Psoas muscle (tissue), 7 donors: ENCODE measurements at regions not wholly inside any gene's neighbourhood (a gene's known extent, or its start where the extent isn't known, plus 50 kb on each side); places are given as distances from the start of the nearest gene placed in this dataset.

Experiments
- ATAC-seq, 4 donors: fragments of 200-7000 bp; cut with Tn5 transposase; one replicate each; pipeline ENCODE4 v1.9.1; 2020; ENCODE audit warnings: moderate library complexity in 3 of 4, mild to moderate bottlenecking in 2 of 4
- DNase-seq, 2 donors: peaks; one replicate each; pipeline ENCODE4 v3.0.0-alpha.2; 2020
- H3K27ac ChIP-seq: fragments of 200-600 bp; one replicate; pipeline ENCODE4 v1.8.0; 2022
- H3K27me3 ChIP-seq, 3 donors: fragments of 200-600 bp in 1 of 3; one replicate each; pipeline versions ENCODE4 v1.6.1 to v1.8.0; 2013 to 2022; ENCODE audit warnings: low read length in 2 of 3, mild to moderate bottlenecking in 2 of 3, moderate library complexity in 1 of 3; ENCODE audit not compliant: insufficient read depth in 3 of 3
- H3K36me3 ChIP-seq, 2 donors: fragments of 200-600 bp in 1 of 2; one replicate each; pipeline versions ENCODE4 v1.6.1 to v1.8.0; 2013 to 2022; ENCODE audit warnings: low read depth in 1 of 2, mild to moderate bottlenecking in 1 of 2, moderate library complexity in 1 of 2; ENCODE audit not compliant: insufficient read depth in 1 of 2
- H3K4me1 ChIP-seq: fragments of 200-600 bp; one replicate; pipeline ENCODE4 v1.8.0; 2022
- H3K4me3 ChIP-seq: fragments of 200-600 bp; one replicate; pipeline ENCODE4 v1.8.0; 2022; ENCODE audit warnings: mild to moderate bottlenecking
- H3K9me3 ChIP-seq: fragments of 200-600 bp; one replicate; pipeline ENCODE4 v1.8.0; 2022
- WGBS, 3 donors: extraction: QIAGEN DNeasy Blood & Tissue Kit; methylation state at CpG; one replicate each; pipeline versions ENCODE4 v1.1.6 to v1.1.7; 2013; 5-methylcytosine and 5-hydroxymethylcytosine counted together
- intact Hi-C, 2 donors: fragments of 100-400 bp; cut with DNase I; formaldehyde crosslinking; loops; one replicate each; pipeline versions ENCODE4 v1.11.0 to v1.14.2; 2022
- TF ChIP-seq, protein P1 (sequence below): fragments of 200-600 bp; IDR thresholded peaks from one replicate; pipeline ENCODE4 v1.8.0; 2022; ENCODE audit warnings: antibody characterized with exemption
- donor health status: healthy with polysubstance abuse.
- donor health status: DM: no; HTN: no; CAD: no; lungs with moderate emphysema.
- donor health status: Bipolar disorder and iron deficiency.
- donor health status: healthy.
- donor health status: DM: yes; HTN: yes; CAD: no.
- donor health status: DM: no; HTN: no; CAD: no.
- donor health status: DM: yes; HTN: yes; CAD: no.

DNA sequence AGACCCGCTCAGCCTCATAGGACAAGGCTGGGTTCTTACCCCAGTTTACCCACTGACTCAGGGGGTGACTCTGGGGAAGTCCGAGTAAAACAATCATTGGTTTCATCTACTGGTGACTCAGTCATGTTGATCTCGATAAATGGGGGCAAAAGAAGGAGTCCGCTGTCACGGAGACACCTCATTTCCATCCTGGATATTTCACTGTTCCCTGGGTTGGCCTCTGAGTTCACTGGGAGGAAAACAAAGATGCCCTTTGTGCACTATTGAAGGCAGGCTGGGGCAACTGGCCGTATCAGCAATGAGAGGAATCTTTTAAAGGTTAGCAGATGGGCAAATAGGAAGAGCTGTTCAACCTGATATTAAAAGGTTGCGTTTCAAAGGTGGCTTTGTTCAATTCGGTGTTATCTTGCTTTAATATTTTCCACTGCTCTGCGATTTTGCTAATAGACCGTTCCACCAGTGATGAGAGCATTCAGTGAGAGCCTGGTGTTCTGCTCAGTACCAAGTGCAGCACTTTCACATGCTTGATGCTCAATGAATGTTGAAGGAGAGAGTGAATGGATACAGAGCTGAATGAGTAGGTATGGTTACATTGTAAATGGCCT lies 110.2 kb upstream of the EGFLAM start:
- intact Hi-C loops: no loop called here
- Histone ChIP-seq H3K36me3 (no peaks in the 10 kb centered on the region), H3K9me3 (no peaks in the 10 kb centered on the region), H3K27ac (no peak overlapping the region), H3K4me3 (no peak overlapping the region), H3K4me1 (no peaks in the 10 kb centered on the region), H3K27me3 (no peaks in the 10 kb centered on the region)
- WGBS, 3 donors: 90% methylated on average over 10 of the region's 10 CpGs
- ATAC-seq: no peak
- TF ChIP-seq, protein P1, sequence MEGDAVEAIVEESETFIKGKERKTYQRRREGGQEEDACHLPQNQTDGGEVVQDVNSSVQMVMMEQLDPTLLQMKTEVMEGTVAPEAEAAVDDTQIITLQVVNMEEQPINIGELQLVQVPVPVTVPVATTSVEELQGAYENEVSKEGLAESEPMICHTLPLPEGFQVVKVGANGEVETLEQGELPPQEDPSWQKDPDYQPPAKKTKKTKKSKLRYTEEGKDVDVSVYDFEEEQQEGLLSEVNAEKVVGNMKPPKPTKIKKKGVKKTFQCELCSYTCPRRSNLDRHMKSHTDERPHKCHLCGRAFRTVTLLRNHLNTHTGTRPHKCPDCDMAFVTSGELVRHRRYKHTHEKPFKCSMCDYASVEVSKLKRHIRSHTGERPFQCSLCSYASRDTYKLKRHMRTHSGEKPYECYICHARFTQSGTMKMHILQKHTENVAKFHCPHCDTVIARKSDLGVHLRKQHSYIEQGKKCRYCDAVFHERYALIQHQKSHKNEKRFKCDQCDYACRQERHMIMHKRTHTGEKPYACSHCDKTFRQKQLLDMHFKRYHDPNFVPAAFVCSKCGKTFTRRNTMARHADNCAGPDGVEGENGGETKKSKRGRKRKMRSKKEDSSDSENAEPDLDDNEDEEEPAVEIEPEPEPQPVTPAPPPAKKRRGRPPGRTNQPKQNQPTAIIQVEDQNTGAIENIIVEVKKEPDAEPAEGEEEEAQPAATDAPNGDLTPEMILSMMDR: no peak
- no peak for DNase-seq

- intact Hi-C loops: no loop called here
- no peak overlapping the region for H3K27ac ChIP-seq
- no peaks in the 10 kb centered on the region for H3K27me3 ChIP-seq
- DNase-seq: no peak
- WGBS, 3 donors: 72 to 78% (median 74%) methylated on average over 3 of the region's 3 CpGs
- no peak overlapping the region for H3K4me3 ChIP-seq
- TF ChIP-seq, protein P1: no peak
- H3K9me3 ChIP-seq: no peaks in the 10 kb centered on the region
- H3K4me1 ChIP-seq: peaks cover 5% of the 10 kb centered on the region
- no peaks in the 10 kb centered on the region for H3K36me3 ChIP-seq
- ATAC-seq: no peak
These were observed 115.0 kb upstream of the EGFLAM start for GRCh38 chr5:38143384-38143783.

GRCh38 chr5:38141665-38142064 lies 116.7 kb upstream of the EGFLAM start:
- WGBS, 3 donors: 90 to 96% (median 92%) methylated on average over 1 of the region's 1 CpG
- no peaks in the 10 kb centered on the region for H3K36me3 ChIP-seq
- intact Hi-C loops: no loop called here
- DNase-seq: no peak
- H3K9me3 ChIP-seq: no peaks in the 10 kb centered on the region
- no peak for ATAC-seq
- TF ChIP-seq, protein P1: no peak
- H3K27me3 ChIP-seq: no peaks in the 10 kb centered on the region
- H3K4me3 ChIP-seq: no peak overlapping the region
- peaks cover 5% of the 10 kb centered on the region for H3K4me1 ChIP-seq
- no peak overlapping the region for H3K27ac ChIP-seq

- no peak for DNase-seq
- peak in 3 of 4 donors; percentile 64 to 77 (median 71) for ATAC-seq
- Histone ChIP-seq H3K27me3 (no peaks in the 10 kb centered on the region), H3K4me3 (no peak overlapping the region), H3K27ac (peak overlapping the region; percentile 60), H3K36me3 (no peaks in the 10 kb centered on the region), H3K4me1 (peaks cover 12% of the 10 kb centered on the region), H3K9me3 (no peaks in the 10 kb centered on the region)
- TF ChIP-seq, protein P1: no peak
- 32 to 66% (median 35%) methylated on average over 5 of the region's 5 CpGs for WGBS, 3 donors
- intact Hi-C loops: loop anchor here in 1 of 2 donors (10.0 kb wide), 1 partner anchor 94 kb away; no protein-coding TSS in a partner anchor
These were observed 119.8 kb upstream of the EGFLAM start for GRCh38 chr5:38138574-38138973.
